ENCODE measurements at regions not wholly inside any gene's neighbourhood (a gene's known extent, or its start where the extent isn't known, plus 50 kb on each side); places are given as distances from the start of the nearest gene placed in this dataset.

- TF ChIP-seq CTCF (IDR thresholded peaks at IDR 0.05; ENCODE audit: low read depth, low read length) (no peak), POLR2A (IDR thresholded peaks at IDR 0.05; ENCODE audit: extremely low read depth, insufficient read length) (no peak), MYC (IDR thresholded peaks at IDR 0.05; ENCODE audit: low read depth, low read length) (no peak), MAX (IDR thresholded peaks at IDR 0.05; ENCODE audit: low read depth, low read length) (no peak)
Observed at GRCh38 chr2:8399731-8400130, 282.1 kb upstream of the ID2 start.

Data from NB4 (cell line).